HepG2 (cell line): ENCODE measurements at regions not wholly inside any gene's neighbourhood (a gene's known extent, or its start where the extent isn't known, plus 50 kb on each side); places are given as distances from the start of the nearest gene placed in this dataset.

ENCODE experiments used
- ATAC-seq: fragments of 200-7000 bp; cut with Tn5 transposase; 3 replicates; pipeline ENCODE4 v1.9.1; 2020; ENCODE audit warnings: mild to moderate bottlenecking, moderate library complexity
- BruUV-seq: library from RNA; stranded (reverse); fragments of 400-500 nt; replicated peaks from 2 replicates; lab custom pipeline; 2021; lab: Mats Ljungman, UMichigan
- CTCF ChIA-PET: fragments of 300-600 bp; formaldehyde crosslinking; extraction: SDS; loops from one replicate; lab custom pipeline; 2021; ENCODE audit warnings: low total read pairs, inconsistent platforms, low intra/inter-chr PET ratio; lab: Yijun Ruan, JAX
- POLR2A ChIA-PET: fragments of 350-600 bp; sonication (Branson Sonifier 250); formaldehyde crosslinking; loops from one replicate; lab custom pipeline; 2020; ENCODE audit warnings: antibody characterized with exemption, inconsistent platforms; lab: Yijun Ruan, JAX
- DNase-seq: peaks from one replicate; pipeline ENCODE4 v3.0.0-alpha.2; 2015; ENCODE audit warnings: low spot score
- FAIRE-seq: peaks from 3 replicates; lab custom pipeline; 2011; peaks lifted over from hg19 to GRCh38; lab: Jason Lieb, UNC
- H2AFZ ChIP-seq: one replicate; pipeline ENCODE4 v1.6.1; 2011; ENCODE audit warnings: low read length, inconsistent platforms
- H3K27ac ChIP-seq: fragments of 300-600 bp; 3 replicates; pipeline ENCODE4 v1.8.0; 2011; ENCODE audit warnings: mixed run types, mild to moderate bottlenecking, mixed read lengths, low read length, inconsistent platforms; ENCODE audit not compliant: insufficient read depth; ENCODE audit errors: extremely low read length
- H3K27me3 ChIP-seq, 2 experiments: fragments of 200-600 bp in 1 of 2; 2 replicates in 1 of 2; 3 replicates in 1 of 2; pipeline versions ENCODE4 v1.6.0 to v1.8.0; 2011; ENCODE audit warnings: low read length in 2 of 2, mild to moderate bottlenecking in 2 of 2, moderate library complexity in 2 of 2, inconsistent platforms in 1 of 2; ENCODE audit not compliant: insufficient read depth in 2 of 2, control insufficient read depth in 1 of 2
- H3K36me3 ChIP-seq, 2 experiments: fragments of 200-600 bp in 1 of 2; replicated peaks in 1 of 2; 2 replicates in 1 of 2; 3 replicates in 1 of 2; pipeline versions ENCODE4 v1.5.1 to v1.8.0; 2011; ENCODE audit warnings: low read length in 2 of 2, inconsistent platforms in 1 of 2; ENCODE audit not compliant: insufficient read depth in 2 of 2, control insufficient read depth in 1 of 2
- H3K4me1 ChIP-seq: 2 replicates; pipeline ENCODE4 v1.5.1; 2012; ENCODE audit warnings: low read length, inconsistent platforms; ENCODE audit not compliant: insufficient read depth
- H3K4me2 ChIP-seq: 2 replicates; pipeline ENCODE4 v1.6.0; 2011; ENCODE audit warnings: low read depth, low read length, inconsistent platforms
- H3K4me3 ChIP-seq, 3 experiments: fragments of 200-600 bp in 1 of 3; sonication (generic), shearing (Covaris generic) in 1 of 3; replicated peaks in 1 of 3; 2 replicates each; pipeline ENCODE4 v1.5.1; 2011 to 2016; ENCODE audit warnings: low read length in 3 of 3, inconsistent platforms in 2 of 3, low read depth in 2 of 3, mild to moderate bottlenecking in 2 of 3, control low read depth in 1 of 3, mixed read lengths in 1 of 3; ENCODE audit not compliant: insufficient read depth in 1 of 3
- H3K79me2 ChIP-seq: one replicate; pipeline ENCODE4 v1.6.1; 2011; ENCODE audit warnings: low read length, inconsistent platforms; ENCODE audit not compliant: insufficient read depth
- H3K9ac ChIP-seq: 2 replicates; pipeline ENCODE4 v1.6.0; 2011; ENCODE audit warnings: mild to moderate bottlenecking, low read depth, low read length, inconsistent platforms; ENCODE audit not compliant: insufficient read depth
- H3K9me3 ChIP-seq: 2 replicates; pipeline ENCODE4 v1.5.1; 2012; ENCODE audit warnings: mild to moderate bottlenecking, low read length
- H4K20me1 ChIP-seq: 2 replicates; pipeline ENCODE4 v1.6.0; 2011; ENCODE audit warnings: inconsistent platforms, mild to moderate bottlenecking, low read length, moderate library complexity; ENCODE audit not compliant: insufficient read depth
- ARNT ChIP-seq: fragments of 450-650 bp; IDR thresholded peaks from 2 replicates; pipeline ENCODE4 v1.6.1; 2017
- CENPT ChIP-seq: sonication (generic); formaldehyde crosslinking; IDR thresholded peaks from 2 replicates; pipeline ENCODE4 v1.8.0; 2022; ENCODE audit warnings: low read depth, mild to moderate bottlenecking, moderate library complexity, missing genetic modification reagents
- TCF7L2 ChIP-seq: IDR thresholded peaks from 2 replicates; pipeline ENCODE4 v1.6.1; 2011; ENCODE audit warnings: mild to moderate bottlenecking, low read depth, low read length, moderate library complexity
- ZFY ChIP-seq: sonication (generic); formaldehyde crosslinking; IDR thresholded peaks from 2 replicates; pipeline ENCODE4 v1.4.0; 2020; ENCODE audit warnings: missing genetic modification reagents
- WGBS: methylation state at CpG from one replicate; pipeline ENCODE4 v1.1.6; 2017; ENCODE audit warnings: low lambda C conversion rate; 5-methylcytosine and 5-hydroxymethylcytosine counted together
- in situ Hi-C: cut with HindIII; loops from 2 replicates; pipeline ENCODE4 v1.10.0; 2017; ENCODE audit warnings: low pct_unique_long_range_greater_than_20kb; ENCODE audit not compliant: extremely low pct_ligation_motif_present
- intact Hi-C: fragments of 100-400 bp; cut with micrococcal nuclease; formaldehyde crosslinking; loops from one replicate; pipeline ENCODE4 v1.10.0; 2022; ENCODE audit not compliant: unreplicated experiment
- TF ChIP-seq, protein P1 (sequence below): IDR thresholded peaks from 2 replicates; pipeline ENCODE4 v1.4.0; 2020; ENCODE audit warnings: mild to moderate bottlenecking, missing genetic modification reagents
- TF ChIP-seq, protein P2 (sequence below): IDR thresholded peaks from 2 replicates; pipeline ENCODE4 v1.6.1; 2016; ENCODE audit warnings: low read depth, missing genetic modification reagents, missing compliant biosample characterization
- TF ChIP-seq, protein P3 (sequence below): sonication (generic); IDR thresholded peaks from 2 replicates; pipeline ENCODE4 v1.6.1; 2016; ENCODE audit warnings: low read depth, borderline replicate concordance
- TF ChIP-seq, protein P4 (sequence below): sonication (generic); formaldehyde crosslinking; IDR thresholded peaks from 2 replicates; pipeline ENCODE4 v1.5.0; 2020; ENCODE audit warnings: missing genetic modification reagents

DNA sequence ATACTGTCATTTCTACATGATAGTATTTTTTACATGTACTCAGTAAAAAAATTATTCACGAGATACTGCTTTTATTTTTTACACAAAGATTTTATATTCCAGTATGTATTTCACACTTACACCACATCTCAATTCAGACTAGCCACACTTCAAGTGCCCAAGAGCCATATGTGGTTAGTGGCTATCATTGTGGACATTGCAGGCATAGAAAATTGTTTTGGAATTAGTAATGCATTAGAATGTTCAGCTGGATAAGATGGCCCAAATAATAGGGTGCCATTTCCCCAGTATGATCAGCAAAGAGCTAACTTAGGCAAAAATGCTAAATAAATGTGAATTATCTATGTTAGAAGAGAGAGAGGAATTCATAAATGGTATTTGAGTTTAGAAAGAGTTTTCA lies 203.8 kb upstream of the MCTP2 start:
- Histone ChIP-seq H3K9ac (no peak overlapping the region), H3K27me3 (peaks cover 0 to 2% of the 10 kb centered on the region in 2 experiments; a peak in 1 of 5 replicates), H3K9me3 (no peaks in the 10 kb centered on the region), H3K4me2 (no peak overlapping the region), H3K4me1 (no peaks in the 10 kb centered on the region), H4K20me1 (no peaks in the 10 kb centered on the region), H3K79me2 (no peaks in the 10 kb centered on the region), H2AFZ (no peak overlapping the region), H3K27ac (no peak overlapping the region), H3K4me3 (no peak overlapping the region), H3K36me3 (no peaks in the 10 kb centered on the region)
- CTCF ChIA-PET: no interaction called here
- in situ Hi-C loops: no loop called here
- POLR2A ChIA-PET: no interaction called here
- intact Hi-C loops: no loop called here
- no peak for FAIRE-seq
- TF ChIP-seq, protein P1, sequence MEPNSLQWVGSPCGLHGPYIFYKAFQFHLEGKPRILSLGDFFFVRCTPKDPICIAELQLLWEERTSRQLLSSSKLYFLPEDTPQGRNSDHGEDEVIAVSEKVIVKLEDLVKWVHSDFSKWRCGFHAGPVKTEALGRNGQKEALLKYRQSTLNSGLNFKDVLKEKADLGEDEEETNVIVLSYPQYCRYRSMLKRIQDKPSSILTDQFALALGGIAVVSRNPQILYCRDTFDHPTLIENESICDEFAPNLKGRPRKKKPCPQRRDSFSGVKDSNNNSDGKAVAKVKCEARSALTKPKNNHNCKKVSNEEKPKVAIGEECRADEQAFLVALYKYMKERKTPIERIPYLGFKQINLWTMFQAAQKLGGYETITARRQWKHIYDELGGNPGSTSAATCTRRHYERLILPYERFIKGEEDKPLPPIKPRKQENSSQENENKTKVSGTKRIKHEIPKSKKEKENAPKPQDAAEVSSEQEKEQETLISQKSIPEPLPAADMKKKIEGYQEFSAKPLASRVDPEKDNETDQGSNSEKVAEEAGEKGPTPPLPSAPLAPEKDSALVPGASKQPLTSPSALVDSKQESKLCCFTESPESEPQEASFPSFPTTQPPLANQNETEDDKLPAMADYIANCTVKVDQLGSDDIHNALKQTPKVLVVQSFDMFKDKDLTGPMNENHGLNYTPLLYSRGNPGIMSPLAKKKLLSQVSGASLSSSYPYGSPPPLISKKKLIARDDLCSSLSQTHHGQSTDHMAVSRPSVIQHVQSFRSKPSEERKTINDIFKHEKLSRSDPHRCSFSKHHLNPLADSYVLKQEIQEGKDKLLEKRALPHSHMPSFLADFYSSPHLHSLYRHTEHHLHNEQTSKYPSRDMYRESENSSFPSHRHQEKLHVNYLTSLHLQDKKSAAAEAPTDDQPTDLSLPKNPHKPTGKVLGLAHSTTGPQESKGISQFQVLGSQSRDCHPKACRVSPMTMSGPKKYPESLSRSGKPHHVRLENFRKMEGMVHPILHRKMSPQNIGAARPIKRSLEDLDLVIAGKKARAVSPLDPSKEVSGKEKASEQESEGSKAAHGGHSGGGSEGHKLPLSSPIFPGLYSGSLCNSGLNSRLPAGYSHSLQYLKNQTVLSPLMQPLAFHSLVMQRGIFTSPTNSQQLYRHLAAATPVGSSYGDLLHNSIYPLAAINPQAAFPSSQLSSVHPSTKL (CRISPR knock-in tag): no peak
- TF ChIP-seq ZFY (CRISPR knock-in tag) (no peak), TCF7L2 (no peak), CENPT (CRISPR knock-in tag) (no peak), ARNT (no peak)
- TF ChIP-seq, protein P2, sequence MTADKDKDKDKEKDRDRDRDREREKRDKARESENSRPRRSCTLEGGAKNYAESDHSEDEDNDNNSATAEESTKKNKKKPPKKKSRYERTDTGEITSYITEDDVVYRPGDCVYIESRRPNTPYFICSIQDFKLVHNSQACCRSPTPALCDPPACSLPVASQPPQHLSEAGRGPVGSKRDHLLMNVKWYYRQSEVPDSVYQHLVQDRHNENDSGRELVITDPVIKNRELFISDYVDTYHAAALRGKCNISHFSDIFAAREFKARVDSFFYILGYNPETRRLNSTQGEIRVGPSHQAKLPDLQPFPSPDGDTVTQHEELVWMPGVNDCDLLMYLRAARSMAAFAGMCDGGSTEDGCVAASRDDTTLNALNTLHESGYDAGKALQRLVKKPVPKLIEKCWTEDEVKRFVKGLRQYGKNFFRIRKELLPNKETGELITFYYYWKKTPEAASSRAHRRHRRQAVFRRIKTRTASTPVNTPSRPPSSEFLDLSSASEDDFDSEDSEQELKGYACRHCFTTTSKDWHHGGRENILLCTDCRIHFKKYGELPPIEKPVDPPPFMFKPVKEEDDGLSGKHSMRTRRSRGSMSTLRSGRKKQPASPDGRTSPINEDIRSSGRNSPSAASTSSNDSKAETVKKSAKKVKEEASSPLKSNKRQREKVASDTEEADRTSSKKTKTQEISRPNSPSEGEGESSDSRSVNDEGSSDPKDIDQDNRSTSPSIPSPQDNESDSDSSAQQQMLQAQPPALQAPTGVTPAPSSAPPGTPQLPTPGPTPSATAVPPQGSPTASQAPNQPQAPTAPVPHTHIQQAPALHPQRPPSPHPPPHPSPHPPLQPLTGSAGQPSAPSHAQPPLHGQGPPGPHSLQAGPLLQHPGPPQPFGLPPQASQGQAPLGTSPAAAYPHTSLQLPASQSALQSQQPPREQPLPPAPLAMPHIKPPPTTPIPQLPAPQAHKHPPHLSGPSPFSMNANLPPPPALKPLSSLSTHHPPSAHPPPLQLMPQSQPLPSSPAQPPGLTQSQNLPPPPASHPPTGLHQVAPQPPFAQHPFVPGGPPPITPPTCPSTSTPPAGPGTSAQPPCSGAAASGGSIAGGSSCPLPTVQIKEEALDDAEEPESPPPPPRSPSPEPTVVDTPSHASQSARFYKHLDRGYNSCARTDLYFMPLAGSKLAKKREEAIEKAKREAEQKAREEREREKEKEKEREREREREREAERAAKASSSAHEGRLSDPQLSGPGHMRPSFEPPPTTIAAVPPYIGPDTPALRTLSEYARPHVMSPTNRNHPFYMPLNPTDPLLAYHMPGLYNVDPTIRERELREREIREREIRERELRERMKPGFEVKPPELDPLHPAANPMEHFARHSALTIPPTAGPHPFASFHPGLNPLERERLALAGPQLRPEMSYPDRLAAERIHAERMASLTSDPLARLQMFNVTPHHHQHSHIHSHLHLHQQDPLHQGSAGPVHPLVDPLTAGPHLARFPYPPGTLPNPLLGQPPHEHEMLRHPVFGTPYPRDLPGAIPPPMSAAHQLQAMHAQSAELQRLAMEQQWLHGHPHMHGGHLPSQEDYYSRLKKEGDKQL (CRISPR knock-in tag): no peak
- TF ChIP-seq, protein P3, sequence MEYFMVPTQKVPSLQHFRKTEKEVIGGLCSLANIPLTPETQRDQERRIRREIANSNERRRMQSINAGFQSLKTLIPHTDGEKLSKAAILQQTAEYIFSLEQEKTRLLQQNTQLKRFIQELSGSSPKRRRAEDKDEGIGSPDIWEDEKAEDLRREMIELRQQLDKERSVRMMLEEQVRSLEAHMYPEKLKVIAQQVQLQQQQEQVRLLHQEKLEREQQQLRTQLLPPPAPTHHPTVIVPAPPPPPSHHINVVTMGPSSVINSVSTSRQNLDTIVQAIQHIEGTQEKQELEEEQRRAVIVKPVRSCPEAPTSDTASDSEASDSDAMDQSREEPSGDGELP: no peak
- TF ChIP-seq, protein P4, sequence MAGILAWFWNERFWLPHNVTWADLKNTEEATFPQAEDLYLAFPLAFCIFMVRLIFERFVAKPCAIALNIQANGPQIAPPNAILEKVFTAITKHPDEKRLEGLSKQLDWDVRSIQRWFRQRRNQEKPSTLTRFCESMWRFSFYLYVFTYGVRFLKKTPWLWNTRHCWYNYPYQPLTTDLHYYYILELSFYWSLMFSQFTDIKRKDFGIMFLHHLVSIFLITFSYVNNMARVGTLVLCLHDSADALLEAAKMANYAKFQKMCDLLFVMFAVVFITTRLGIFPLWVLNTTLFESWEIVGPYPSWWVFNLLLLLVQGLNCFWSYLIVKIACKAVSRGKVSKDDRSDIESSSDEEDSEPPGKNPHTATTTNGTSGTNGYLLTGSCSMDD (CRISPR knock-in tag): no peak
- WGBS: 0% methylated on average over 1 of the region's 1 CpG
- no peak for ATAC-seq
- no peak for DNase-seq
- no TSS peak for BruUV-seq
